Loucy (cell line): ENCODE measurements at regions not wholly inside any gene's neighbourhood (a gene's known extent, or its start where the extent isn't known, plus 50 kb on each side); places are given as distances from the start of the nearest gene placed in this dataset.

Experiments
- EZH2phosphoT487 ChIP-seq: fragments of 200-600 bp; IDR thresholded peaks from 2 replicates; pipeline ENCODE4 v1.6.1; 2018; ENCODE audit warnings: antibody characterized with exemption, mild to moderate bottlenecking, moderate library complexity, borderline replicate concordance
- TF ChIP-seq, protein P1 (sequence below): fragments of 200-600 bp; sonication (generic); conservative IDR thresholded peaks from 2 replicates; pipeline ENCODE4 v1.5.1; 2014; ENCODE audit warnings: mild to moderate bottlenecking, antibody characterized with exemption, low read length

DNA sequence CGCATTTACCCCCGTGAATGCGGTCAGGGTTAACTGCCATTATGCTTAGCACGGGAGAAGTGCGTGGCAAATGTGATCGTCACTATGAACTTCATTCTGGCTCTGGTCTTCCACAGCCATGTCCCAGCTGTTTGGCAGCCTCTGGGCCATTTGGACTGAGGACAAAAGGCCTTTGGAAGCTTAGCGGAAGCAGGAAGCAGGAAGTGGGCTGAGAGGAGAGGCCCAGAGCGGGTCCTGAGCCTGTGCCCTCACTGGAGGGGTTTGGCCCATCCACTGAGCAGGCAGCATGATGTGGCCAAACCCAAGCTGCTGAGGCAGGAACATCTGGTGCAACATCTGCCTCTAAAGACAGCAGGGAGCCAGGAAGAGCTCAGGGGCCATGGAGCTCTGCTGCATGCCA, 345.9 kb downstream of the C16orf95 start:
- TF ChIP-seq, protein P1, sequence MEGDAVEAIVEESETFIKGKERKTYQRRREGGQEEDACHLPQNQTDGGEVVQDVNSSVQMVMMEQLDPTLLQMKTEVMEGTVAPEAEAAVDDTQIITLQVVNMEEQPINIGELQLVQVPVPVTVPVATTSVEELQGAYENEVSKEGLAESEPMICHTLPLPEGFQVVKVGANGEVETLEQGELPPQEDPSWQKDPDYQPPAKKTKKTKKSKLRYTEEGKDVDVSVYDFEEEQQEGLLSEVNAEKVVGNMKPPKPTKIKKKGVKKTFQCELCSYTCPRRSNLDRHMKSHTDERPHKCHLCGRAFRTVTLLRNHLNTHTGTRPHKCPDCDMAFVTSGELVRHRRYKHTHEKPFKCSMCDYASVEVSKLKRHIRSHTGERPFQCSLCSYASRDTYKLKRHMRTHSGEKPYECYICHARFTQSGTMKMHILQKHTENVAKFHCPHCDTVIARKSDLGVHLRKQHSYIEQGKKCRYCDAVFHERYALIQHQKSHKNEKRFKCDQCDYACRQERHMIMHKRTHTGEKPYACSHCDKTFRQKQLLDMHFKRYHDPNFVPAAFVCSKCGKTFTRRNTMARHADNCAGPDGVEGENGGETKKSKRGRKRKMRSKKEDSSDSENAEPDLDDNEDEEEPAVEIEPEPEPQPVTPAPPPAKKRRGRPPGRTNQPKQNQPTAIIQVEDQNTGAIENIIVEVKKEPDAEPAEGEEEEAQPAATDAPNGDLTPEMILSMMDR: no peak
- TF ChIP-seq EZH2phosphoT487: no peak
